Lung (tissue), 11 donors: ENCODE measurements at regions not wholly inside any gene's neighbourhood (a gene's known extent, or its start where the extent isn't known, plus 50 kb on each side); places are given as distances from the start of the nearest gene placed in this dataset.

ENCODE experiments used
- ATAC-seq: fragments of 200-7000 bp; cut with Tn5 transposase; one replicate; pipeline ENCODE4 v1.9.1; 2020; ENCODE audit warnings: moderate number of reproducible peaks; ENCODE audit not compliant: insufficient read depth, low FRiP score
- DNase-seq, 3 donors: peaks; one replicate each; pipeline ENCODE4 v3.0.0-alpha.2; 2013 to 2017
- H3K27ac ChIP-seq, 2 donors: one replicate each; pipeline ENCODE4 v1.5.1; 2013; ENCODE audit warnings: mild to moderate bottlenecking in 2 of 2, moderate library complexity in 2 of 2, control low read depth in 1 of 2, inconsistent platforms in 1 of 2, low read depth in 1 of 2, low read length in 1 of 2
- H3K27me3 ChIP-seq, 3 donors: one replicate each; pipeline ENCODE4 v1.5.1; 2013; ENCODE audit warnings: low read length in 2 of 3; ENCODE audit not compliant: control insufficient read depth in 3 of 3, insufficient read depth in 3 of 3
- H3K36me3 ChIP-seq, 4 donors: one replicate each; pipeline ENCODE4 v1.5.1; 2013; ENCODE audit warnings: low read length in 4 of 4, mild to moderate bottlenecking in 1 of 4, moderate library complexity in 1 of 4; ENCODE audit not compliant: control insufficient read depth in 4 of 4, insufficient read depth in 4 of 4
- H3K4me1 ChIP-seq, 5 donors: one replicate each; pipeline ENCODE4 v1.5.1; 2013; ENCODE audit warnings: low read length in 5 of 5, mild to moderate bottlenecking in 2 of 5, moderate library complexity in 1 of 5; ENCODE audit not compliant: control insufficient read depth in 5 of 5, insufficient read depth in 5 of 5
- H3K4me3 ChIP-seq: one replicate; pipeline ENCODE4 v1.5.1; 2013; ENCODE audit warnings: mild to moderate bottlenecking, control low read depth, moderate library complexity
- H3K9ac ChIP-seq, 2 donors: one replicate each; pipeline ENCODE4 v1.5.1; 2013; ENCODE audit warnings: low read length in 2 of 2, control low read depth in 1 of 2; ENCODE audit not compliant: insufficient read depth in 1 of 2
- H3K9me3 ChIP-seq, 4 donors: one replicate each; pipeline ENCODE4 v1.5.1; 2013; ENCODE audit warnings: low read length in 3 of 4, mild to moderate bottlenecking in 1 of 4, moderate library complexity in 1 of 4; ENCODE audit not compliant: control insufficient read depth in 4 of 4, insufficient read depth in 3 of 4
- CTCF ChIP-seq: IDR thresholded peaks from 2 replicates; pipeline ENCODE4 v1.5.1; 2012; ENCODE audit warnings: mild to moderate bottlenecking; ENCODE audit errors: control extremely low read depth, extremely low read depth
- WGBS, 2 donors: extraction: QIAGEN DNeasy Blood & Tissue Kit; methylation state at CpG; one replicate each; pipeline ENCODE4 v1.1.7; 2013; 5-methylcytosine and 5-hydroxymethylcytosine counted together
- donor health status: control.
- donor health status: control.
- donor health status: Bipolar disorder and iron deficiency.
- donor health status: healthy.
- donor health status: DM: yes; HTN: yes; CAD: no.

- H3K36me3 ChIP-seq: no peaks in the 10 kb centered on the region
- H3K4me3 ChIP-seq: no peak overlapping the region
- WGBS, 2 donors: 91% methylated on average over 2 of the region's 2 CpGs
- TF ChIP-seq CTCF: no peak
- H3K4me1 ChIP-seq: peaks cover 0 to 1% (median 0%) of the 10 kb centered on the region in 5 donors
- no peaks in the 10 kb centered on the region for H3K27me3 ChIP-seq
- DNase-seq (no peak), ATAC-seq (no peak)
- no peak overlapping the region for H3K9ac ChIP-seq
- H3K27ac ChIP-seq: no peak overlapping the region
- H3K9me3 ChIP-seq: peaks cover 0 to 17% (median 2%) of the 10 kb centered on the region in 4 donors
Observed at GRCh38 chr3:144097163-144097562, 125.5 kb downstream of the DIPK2A start.

- WGBS, 2 donors: 95 to 97% methylated on average over 7 of the region's 7 CpGs
- H3K9ac ChIP-seq: no peak overlapping the region
- ATAC-seq (no peak), DNase-seq (no peak)
- no peak overlapping the region for H3K27ac ChIP-seq
- H3K36me3 ChIP-seq: no peaks in the 10 kb centered on the region
- H3K4me3 ChIP-seq: no peak overlapping the region
- peaks cover 0 to 17% (median 2%) of the 10 kb centered on the region in 4 donors for H3K9me3 ChIP-seq
- H3K27me3 ChIP-seq: no peaks in the 10 kb centered on the region
- no peak for TF ChIP-seq CTCF
- peaks cover 0 to 1% (median 0%) of the 10 kb centered on the region in 5 donors for H3K4me1 ChIP-seq
Observed at GRCh38 chr3:144098691-144099090, 127.1 kb downstream of the DIPK2A start.

GRCh38 chr3:144102421-144102820 is 130.8 kb downstream of the DIPK2A start:
- 39 to 60% methylated on average over 1 of the region's 1 CpG for WGBS, 2 donors
- no peak for ATAC-seq
- no peaks in the 10 kb centered on the region for H3K27me3 ChIP-seq
- H3K9me3 ChIP-seq: peaks cover 0 to 17% (median 2%) of the 10 kb centered on the region in 4 donors
- DNase-seq: no peak
- H3K4me1 ChIP-seq: peaks cover 0 to 4% (median 0%) of the 10 kb centered on the region in 5 donors
- no peak overlapping the region for H3K9ac ChIP-seq
- TF ChIP-seq CTCF: no peak
- no peaks in the 10 kb centered on the region for H3K36me3 ChIP-seq
- no peak overlapping the region for H3K27ac ChIP-seq
- no peak overlapping the region for H3K4me3 ChIP-seq

GRCh38 chr3:144104186-144104585 is 132.6 kb downstream of the DIPK2A start:
- 56 to 63% methylated on average over 3 of the region's 3 CpGs for WGBS, 2 donors
- no peak overlapping the region for H3K9ac ChIP-seq

More at GRCh38 chr3:144104186-144104585, 132.6 kb downstream of the DIPK2A start:
- Histone ChIP-seq H3K27ac (no peak overlapping the region), H3K27me3 (no peaks in the 10 kb centered on the region), H3K4me3 (no peak overlapping the region), H3K36me3 (no peaks in the 10 kb centered on the region), H3K9me3 (peaks cover 0 to 12% (median 2%) of the 10 kb centered on the region in 4 donors), H3K4me1 (peaks cover 0 to 4% (median 0%) of the 10 kb centered on the region in 5 donors)
- ATAC-seq (no peak), DNase-seq (peak; percentile 13 to 29 (median 26))
- no peak for TF ChIP-seq CTCF
